KMS-11 (cell line): ENCODE measurements at regions not wholly inside any gene's neighbourhood (a gene's known extent, or its start where the extent isn't known, plus 50 kb on each side); places are given as distances from the start of the nearest gene placed in this dataset.

Experiments
- H2AFZ ChIP-seq: fragments of 200-600 bp; sonication (generic); 2 replicates; pipeline ENCODE4 v1.6.1; 2016; ENCODE audit warnings: antibody characterized with exemption, mixed run types, low read depth
- H3K27ac ChIP-seq: fragments of 200-600 bp; sonication (generic); 2 replicates; pipeline ENCODE4 v1.6.1; 2016; ENCODE audit warnings: mild to moderate bottlenecking, mixed run types
- H3K27me3 ChIP-seq: fragments of 200-600 bp; sonication (generic); 2 replicates; pipeline ENCODE4 v1.6.1; 2017; ENCODE audit warnings: mild to moderate bottlenecking, low read depth, mixed run types, moderate library complexity; ENCODE audit not compliant: insufficient read depth
- H3K36me3 ChIP-seq: fragments of 200-600 bp; sonication (generic); 2 replicates; pipeline ENCODE4 v1.6.1; 2017; ENCODE audit warnings: mild to moderate bottlenecking, mixed run types; ENCODE audit not compliant: insufficient read depth
- H3K4me1 ChIP-seq: fragments of 200-600 bp; sonication (generic); 2 replicates; pipeline ENCODE4 v1.6.1; 2016; ENCODE audit warnings: mild to moderate bottlenecking, low read depth, mixed run types; ENCODE audit not compliant: poor library complexity, severe bottlenecking
- H3K4me2 ChIP-seq: fragments of 200-600 bp; sonication (generic); 2 replicates; pipeline ENCODE4 v1.7.0; 2016; ENCODE audit warnings: mild to moderate bottlenecking, mixed run types
- H3K4me3 ChIP-seq: fragments of 200-600 bp; sonication (generic); IDR thresholded peaks from 2 replicates; pipeline ENCODE4 v1.6.1; 2017; ENCODE audit warnings: low read depth, low read length, mixed read lengths; ENCODE audit not compliant: insufficient read depth
- H3K79me2 ChIP-seq: fragments of 200-600 bp; sonication (generic); 2 replicates; pipeline ENCODE4 v1.6.1; 2016; ENCODE audit warnings: low read depth, mixed run types; ENCODE audit not compliant: insufficient read depth
- H3K9ac ChIP-seq: fragments of 200-600 bp; sonication (generic); 2 replicates; pipeline ENCODE4 v1.6.1; 2016; ENCODE audit warnings: mild to moderate bottlenecking, mixed run types
- H4K20me1 ChIP-seq: fragments of 200-600 bp; sonication (generic); 2 replicates; pipeline ENCODE4 v1.6.1; 2016; ENCODE audit warnings: mild to moderate bottlenecking, mixed run types; ENCODE audit not compliant: insufficient read depth
- TF ChIP-seq, protein P1 (sequence below): fragments of 200-600 bp; sonication (generic); conservative IDR thresholded peaks from 2 replicates; pipeline ENCODE4 v1.6.1; 2017; ENCODE audit warnings: low read depth, mild to moderate bottlenecking, antibody characterized with exemption, low read length, moderate library complexity, mixed read lengths

DNA sequence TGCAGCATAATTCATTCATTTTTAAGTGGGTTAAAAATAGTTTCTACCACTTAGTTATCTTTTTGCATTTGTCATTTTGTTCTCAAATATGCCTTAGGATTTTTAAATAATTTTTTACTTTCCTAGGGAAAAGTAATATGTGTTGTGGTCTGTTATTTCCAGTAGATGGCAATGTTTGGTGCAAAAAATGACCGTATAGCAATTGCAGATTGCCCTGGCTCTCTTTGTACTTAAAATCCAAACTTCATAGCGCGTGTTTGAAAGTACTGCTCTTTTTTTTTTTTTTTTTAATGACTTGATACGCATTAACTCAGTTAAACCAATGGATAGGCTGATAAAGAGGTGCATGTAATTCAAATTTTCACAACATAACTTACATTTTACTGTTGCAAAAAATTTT is 74.4 kb upstream of the RBMX start:
- no peaks in the 10 kb centered on the region for H3K79me2 ChIP-seq
- H4K20me1 ChIP-seq: no peaks in the 10 kb centered on the region
- no peaks in the 10 kb centered on the region for H3K36me3 ChIP-seq
- no peak overlapping the region for H3K27ac ChIP-seq
- H2AFZ ChIP-seq: no peak overlapping the region
- TF ChIP-seq, protein P1, sequence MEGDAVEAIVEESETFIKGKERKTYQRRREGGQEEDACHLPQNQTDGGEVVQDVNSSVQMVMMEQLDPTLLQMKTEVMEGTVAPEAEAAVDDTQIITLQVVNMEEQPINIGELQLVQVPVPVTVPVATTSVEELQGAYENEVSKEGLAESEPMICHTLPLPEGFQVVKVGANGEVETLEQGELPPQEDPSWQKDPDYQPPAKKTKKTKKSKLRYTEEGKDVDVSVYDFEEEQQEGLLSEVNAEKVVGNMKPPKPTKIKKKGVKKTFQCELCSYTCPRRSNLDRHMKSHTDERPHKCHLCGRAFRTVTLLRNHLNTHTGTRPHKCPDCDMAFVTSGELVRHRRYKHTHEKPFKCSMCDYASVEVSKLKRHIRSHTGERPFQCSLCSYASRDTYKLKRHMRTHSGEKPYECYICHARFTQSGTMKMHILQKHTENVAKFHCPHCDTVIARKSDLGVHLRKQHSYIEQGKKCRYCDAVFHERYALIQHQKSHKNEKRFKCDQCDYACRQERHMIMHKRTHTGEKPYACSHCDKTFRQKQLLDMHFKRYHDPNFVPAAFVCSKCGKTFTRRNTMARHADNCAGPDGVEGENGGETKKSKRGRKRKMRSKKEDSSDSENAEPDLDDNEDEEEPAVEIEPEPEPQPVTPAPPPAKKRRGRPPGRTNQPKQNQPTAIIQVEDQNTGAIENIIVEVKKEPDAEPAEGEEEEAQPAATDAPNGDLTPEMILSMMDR: peak; percentile 45
- H3K4me2 ChIP-seq: no peak overlapping the region; the same call in 1 of the 2 replicates
- H3K4me3 ChIP-seq: no peak overlapping the region
- H3K9ac ChIP-seq: no peak overlapping the region
- H3K4me1 ChIP-seq: no peaks in the 10 kb centered on the region
- H3K27me3 ChIP-seq: no peaks in the 10 kb centered on the region

DNA sequence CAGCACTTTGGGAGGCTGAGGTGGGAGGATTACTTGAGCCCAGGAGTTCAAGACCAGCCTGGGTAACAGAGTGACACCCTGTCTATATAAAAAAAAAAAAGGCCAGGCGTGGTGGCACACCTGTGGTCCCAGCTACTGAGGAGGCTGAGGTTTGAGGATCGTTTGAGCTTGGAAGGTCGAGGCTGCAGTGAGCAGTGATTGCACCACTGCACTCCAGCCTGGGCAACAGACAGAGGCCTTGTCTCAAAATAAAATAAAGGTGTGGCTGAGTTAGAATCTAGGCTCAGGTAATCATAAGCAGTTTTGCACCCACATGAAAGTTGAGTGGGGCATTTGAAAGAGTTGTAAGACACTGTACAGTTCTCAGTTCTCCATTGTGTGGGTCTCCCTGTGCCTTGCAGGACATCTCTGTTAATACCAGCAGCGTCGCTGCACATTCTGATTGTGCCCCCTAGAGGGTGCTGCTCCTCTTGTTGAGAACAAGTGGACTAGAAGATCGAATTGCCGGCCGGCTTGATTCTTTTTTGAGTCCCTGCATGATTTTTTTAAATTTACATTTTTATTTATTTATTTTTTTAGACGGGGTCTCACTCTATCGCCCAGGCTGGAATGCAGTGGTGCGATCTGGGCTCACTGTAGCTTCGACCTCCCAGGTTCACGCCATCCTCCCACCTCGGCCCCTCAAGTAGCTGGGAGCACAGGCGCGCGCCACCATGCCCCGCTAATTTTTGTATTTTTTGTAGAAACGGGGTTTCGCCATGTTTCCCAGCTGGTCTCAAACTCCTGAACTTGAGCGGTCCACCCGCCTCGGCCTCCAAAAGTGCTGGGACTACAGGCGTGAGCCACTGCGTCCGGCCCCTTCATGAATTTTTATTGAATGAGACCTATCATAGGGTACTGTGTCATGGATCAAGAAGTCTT is 73.6 kb upstream of the RBMX start:
- TF ChIP-seq, protein P1: peak; percentile 43
- Histone ChIP-seq H3K27ac (no peak overlapping the region), H3K4me1 (no peaks in the 10 kb centered on the region), H3K27me3 (no peaks in the 10 kb centered on the region), H4K20me1 (no peaks in the 10 kb centered on the region), H2AFZ (no peak overlapping the region), H3K4me2 (peak overlapping the region; percentile 3; the same call in 1 of the 2 replicates), H3K4me3 (no peak overlapping the region), H3K36me3 (no peaks in the 10 kb centered on the region), H3K79me2 (no peaks in the 10 kb centered on the region), H3K9ac (no peak overlapping the region)

DNA sequence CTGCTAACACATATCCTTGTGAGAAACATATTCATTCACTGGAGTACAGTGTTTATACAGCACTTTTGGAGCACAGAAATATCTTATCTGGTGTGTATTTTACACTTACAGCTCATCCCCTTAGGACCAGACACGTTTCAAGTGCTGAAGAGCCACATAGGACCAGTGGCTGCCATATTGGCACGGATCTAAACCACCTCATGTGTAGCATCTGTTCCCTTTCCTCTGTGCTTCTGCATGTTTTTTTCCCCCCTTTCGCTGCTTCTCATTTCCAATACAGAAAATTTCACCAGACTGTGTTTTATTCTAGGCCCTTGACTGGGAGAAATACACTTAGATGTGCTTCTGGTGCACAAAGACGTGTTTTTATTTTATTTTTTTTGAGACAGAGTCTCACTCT is 69.7 kb upstream of the RBMX start:
- no peaks in the 10 kb centered on the region for H3K4me1 ChIP-seq
- H2AFZ ChIP-seq: no peak overlapping the region
- H3K27me3 ChIP-seq: no peaks in the 10 kb centered on the region
- H4K20me1 ChIP-seq: no peaks in the 10 kb centered on the region
- H3K27ac ChIP-seq: no peak overlapping the region
- no peaks in the 10 kb centered on the region for H3K79me2 ChIP-seq
- no peaks in the 10 kb centered on the region for H3K36me3 ChIP-seq
- H3K4me3 ChIP-seq: no peak overlapping the region
- H3K9ac ChIP-seq: no peak overlapping the region
- no peak overlapping the region for H3K4me2 ChIP-seq
- TF ChIP-seq, protein P1: no peak

DNA sequence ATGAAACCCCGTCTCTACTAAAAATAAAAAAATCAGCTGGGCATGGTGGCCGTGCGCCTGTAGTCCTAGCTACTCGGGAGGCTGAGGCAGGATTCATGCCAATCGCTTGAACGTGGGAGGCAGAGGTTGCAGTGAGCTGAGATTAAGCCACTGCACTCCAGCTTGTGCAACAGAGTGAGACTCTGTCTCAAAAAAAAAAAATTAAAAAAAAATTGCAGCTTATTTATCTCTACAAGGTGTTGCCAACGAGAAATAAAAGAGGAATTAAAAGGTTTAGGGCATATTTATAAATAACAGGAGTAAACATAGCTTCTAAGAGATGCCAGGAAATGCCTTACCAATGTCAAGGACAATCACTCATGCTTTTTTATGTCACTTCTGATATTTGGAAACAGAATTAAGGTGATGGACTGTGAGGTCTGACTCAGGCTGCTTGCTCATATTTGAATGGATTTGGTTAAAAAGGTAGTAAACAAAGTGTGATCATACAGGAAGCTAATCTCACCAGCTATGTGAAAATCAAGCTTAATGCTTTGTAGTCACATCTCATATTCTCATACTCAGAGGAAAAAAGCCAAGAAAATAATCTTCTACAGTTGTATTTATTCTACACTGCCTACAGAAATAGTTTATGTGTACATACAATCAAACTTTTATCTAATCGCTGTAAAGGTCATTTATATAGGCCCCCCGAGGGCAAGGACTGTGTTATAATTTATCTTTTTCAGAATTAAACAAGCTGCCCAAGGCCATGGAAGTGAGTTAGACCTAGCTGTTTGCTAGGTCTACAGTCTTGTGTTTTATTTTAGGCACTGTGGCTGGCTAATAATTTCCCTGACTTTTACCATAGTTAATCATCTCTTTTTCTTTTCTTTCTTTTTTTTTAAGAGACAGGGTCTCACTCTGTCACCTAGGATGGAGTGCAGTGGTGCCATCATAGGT is 61.1 kb upstream of the RBMX start:
- H3K36me3 ChIP-seq: no peaks in the 10 kb centered on the region
- no peak overlapping the region for H2AFZ ChIP-seq

More for the DNA sequence above, 61.1 kb upstream of the RBMX start:
- Histone ChIP-seq H3K27ac (no peak overlapping the region), H4K20me1 (no peaks in the 10 kb centered on the region), H3K79me2 (no peaks in the 10 kb centered on the region), H3K4me2 (no peak overlapping the region), H3K9ac (no peak overlapping the region), H3K4me1 (no peaks in the 10 kb centered on the region), H3K27me3 (no peaks in the 10 kb centered on the region), H3K4me3 (no peak overlapping the region)
- TF ChIP-seq, protein P1: no peak
